GM23338 (cell line): ENCODE measurements at regions not wholly inside any gene's neighbourhood (a gene's known extent, or its start where the extent isn't known, plus 50 kb on each side); places are given as distances from the start of the nearest gene placed in this dataset.

Experiments used
- ATAC-seq: fragments of 200-7000 bp; cut with Tn5 transposase; 3 replicates; pipeline ENCODE4 v1.9.1; 2020
- DNase-seq: peaks from one replicate; pipeline ENCODE4 v3.0.0-alpha.2; 2015; ENCODE audit warnings: low spot score
- H2AFZ ChIP-seq: fragments of 200-600 bp; sonication (generic); 2 replicates; pipeline ENCODE4 v1.8.0; 2016; ENCODE audit warnings: antibody characterized with exemption, mild to moderate bottlenecking, moderate library complexity
- H3F3A ChIP-seq: fragments of 200-600 bp; sonication (generic); replicated peaks from 2 replicates; pipeline ENCODE4 v1.8.0; 2017; ENCODE audit warnings: antibody characterized with exemption, mixed run types, low read depth
- H3K27ac ChIP-seq: fragments of 200-600 bp; sonication (generic); 2 replicates; pipeline ENCODE4 v1.6.1; 2016; ENCODE audit warnings: low read depth
- H3K27me3 ChIP-seq: fragments of 200-600 bp; sonication (generic); 2 replicates; pipeline ENCODE4 v1.8.0; 2016; ENCODE audit warnings: mild to moderate bottlenecking, mixed run types, moderate library complexity; ENCODE audit not compliant: insufficient read depth
- H3K36me3 ChIP-seq: fragments of 200-600 bp; sonication (generic); 2 replicates; pipeline ENCODE4 v1.8.0; 2016; ENCODE audit warnings: mild to moderate bottlenecking; ENCODE audit not compliant: insufficient read depth
- H3K4me1 ChIP-seq: fragments of 200-600 bp; sonication (generic); 2 replicates; pipeline ENCODE4 v1.8.0; 2016; ENCODE audit warnings: mild to moderate bottlenecking, moderate library complexity; ENCODE audit not compliant: insufficient read depth
- H3K4me2 ChIP-seq: fragments of 200-600 bp; sonication (generic); 2 replicates; pipeline ENCODE4 v1.7.1; 2017; ENCODE audit warnings: mixed run types
- H3K4me3 ChIP-seq: fragments of 200-600 bp; sonication (generic); 2 replicates; pipeline ENCODE4 v1.6.1; 2016; ENCODE audit warnings: mixed run types
- H3K79me2 ChIP-seq: fragments of 200-600 bp; sonication (generic); replicated peaks from 2 replicates; pipeline ENCODE4 v1.8.0; 2017; ENCODE audit warnings: mild to moderate bottlenecking; ENCODE audit not compliant: insufficient read depth
- H3K9me2 ChIP-seq: fragments of 200-600 bp; sonication (generic); 2 replicates; pipeline ENCODE4 v1.8.0; 2017; ENCODE audit not compliant: insufficient read depth
- H4K20me1 ChIP-seq: fragments of 200-600 bp; sonication (generic); replicated peaks from 2 replicates; pipeline ENCODE4 v1.8.0; 2017; ENCODE audit warnings: mild to moderate bottlenecking; ENCODE audit not compliant: insufficient read depth
- H3K27ac Mint-ChIP-seq: 2 replicates; pipeline ENCODE4 v1.8.0; 2020; ENCODE audit warnings: inconsistent platforms, mild to moderate bottlenecking, moderate library complexity, mixed read lengths
- H3K27me3 Mint-ChIP-seq: 3 replicates; pipeline ENCODE4 v1.8.0; 2022; ENCODE audit warnings: low read depth, mild to moderate bottlenecking, moderate library complexity, mixed read lengths, inconsistent platforms; ENCODE audit not compliant: insufficient read depth, poor library complexity
- H3K36me3 Mint-ChIP-seq: 3 replicates; pipeline ENCODE4 v1.8.0; 2021; ENCODE audit warnings: low read depth, mild to moderate bottlenecking, inconsistent platforms, moderate library complexity, mixed read lengths
- H3K4me1 Mint-ChIP-seq: 3 replicates; pipeline ENCODE4 v1.8.0; 2020; ENCODE audit warnings: mild to moderate bottlenecking, inconsistent platforms, mixed read lengths
- H3K4me3 Mint-ChIP-seq: 3 replicates; pipeline ENCODE4 v1.8.0; 2021; ENCODE audit warnings: moderate library complexity, mild to moderate bottlenecking, inconsistent platforms, mixed read lengths
- H3K9me3 Mint-ChIP-seq: 3 replicates; pipeline ENCODE4 v1.8.0; 2020; ENCODE audit warnings: moderate library complexity, mild to moderate bottlenecking, inconsistent platforms, mixed read lengths
- CREB1 ChIP-seq: fragments of 250-450 bp; sonication (Bioruptor Pico); IDR thresholded peaks from 2 replicates; pipeline ENCODE4 v1.5.0; 2020; ENCODE audit warnings: low read depth, mild to moderate bottlenecking, moderate library complexity
- EZH2 ChIP-seq: fragments of 200-600 bp; sonication (generic); IDR thresholded peaks from one replicate; pipeline ENCODE4 v1.8.0; 2017; ENCODE audit warnings: antibody characterized with exemption, mild to moderate bottlenecking, low read depth; ENCODE audit not compliant: unreplicated experiment
- EZH2phosphoT487 ChIP-seq: fragments of 200-600 bp; sonication (generic); IDR thresholded peaks from one replicate; pipeline ENCODE4 v1.8.1; 2018; ENCODE audit warnings: antibody characterized with exemption; ENCODE audit not compliant: unreplicated experiment
- JUNB ChIP-seq: IDR thresholded peaks from one replicate; pipeline ENCODE4 v1.6.1; 2016; ENCODE audit warnings: antibody characterized with exemption; ENCODE audit not compliant: unreplicated experiment
- NANOG ChIP-seq: IDR thresholded peaks from 2 replicates; pipeline ENCODE4 v1.6.1; 2016; ENCODE audit warnings: antibody characterized with exemption, borderline replicate concordance
- POLR2AphosphoS5 ChIP-seq: IDR thresholded peaks from 2 replicates; pipeline ENCODE4 v1.6.1; 2016; ENCODE audit warnings: antibody characterized with exemption, low read depth
- ZNF331 ChIP-seq: fragments of 250-450 bp; sonication (Bioruptor Pico); IDR thresholded peaks from 2 replicates; pipeline ENCODE4 v1.5.0; 2020; ENCODE audit warnings: low read depth, mild to moderate bottlenecking, moderate library complexity
- TF ChIP-seq, protein P1 (sequence below): IDR thresholded peaks from one replicate; pipeline ENCODE4 v1.6.1; 2018; ENCODE audit warnings: antibody characterized with exemption; ENCODE audit not compliant: unreplicated experiment
- TF ChIP-seq, protein P2 (sequence below): fragments of 250-450 bp; sonication (Bioruptor Pico); IDR thresholded peaks from 2 replicates; pipeline ENCODE4 v1.5.0; 2020; ENCODE audit warnings: mild to moderate bottlenecking, moderate library complexity
- TF ChIP-seq, protein P3 (sequence below), 2 experiments: fragments of 200-600 bp in 1 of 2; sonication (generic) in 1 of 2; conservative IDR thresholded peaks; 2 replicates each; pipeline versions ENCODE4 v1.5.1 to v1.6.1; 2016 to 2017; ENCODE audit warnings: antibody characterized with exemption in 2 of 2, low read depth in 2 of 2, mild to moderate bottlenecking in 2 of 2, moderate library complexity in 1 of 2
- TF ChIP-seq, protein P4 (sequence below): IDR thresholded peaks from 2 replicates; pipeline ENCODE4 v1.6.1; 2016; ENCODE audit warnings: antibody characterized with exemption

DNA sequence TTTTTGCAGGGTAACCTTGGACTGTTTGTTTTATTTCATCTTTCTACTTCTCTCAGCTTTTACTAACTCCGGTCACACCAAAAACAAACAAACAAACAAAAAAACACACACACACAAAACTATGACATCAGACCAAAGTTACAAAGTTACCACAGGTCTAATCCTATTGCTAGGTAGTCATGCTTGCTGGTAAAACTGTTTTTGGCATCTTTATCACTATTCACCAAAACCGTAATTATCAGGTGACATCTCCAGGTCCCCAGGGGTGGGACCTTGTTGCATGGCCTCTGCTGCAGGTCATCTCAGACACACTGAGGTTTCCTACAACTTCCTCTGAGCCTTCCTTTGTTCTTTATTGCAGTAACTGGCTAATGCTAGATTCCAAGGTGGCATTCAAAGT lies 162.3 kb downstream of the ABCA8 start (continued):
- TF ChIP-seq, protein P1, sequence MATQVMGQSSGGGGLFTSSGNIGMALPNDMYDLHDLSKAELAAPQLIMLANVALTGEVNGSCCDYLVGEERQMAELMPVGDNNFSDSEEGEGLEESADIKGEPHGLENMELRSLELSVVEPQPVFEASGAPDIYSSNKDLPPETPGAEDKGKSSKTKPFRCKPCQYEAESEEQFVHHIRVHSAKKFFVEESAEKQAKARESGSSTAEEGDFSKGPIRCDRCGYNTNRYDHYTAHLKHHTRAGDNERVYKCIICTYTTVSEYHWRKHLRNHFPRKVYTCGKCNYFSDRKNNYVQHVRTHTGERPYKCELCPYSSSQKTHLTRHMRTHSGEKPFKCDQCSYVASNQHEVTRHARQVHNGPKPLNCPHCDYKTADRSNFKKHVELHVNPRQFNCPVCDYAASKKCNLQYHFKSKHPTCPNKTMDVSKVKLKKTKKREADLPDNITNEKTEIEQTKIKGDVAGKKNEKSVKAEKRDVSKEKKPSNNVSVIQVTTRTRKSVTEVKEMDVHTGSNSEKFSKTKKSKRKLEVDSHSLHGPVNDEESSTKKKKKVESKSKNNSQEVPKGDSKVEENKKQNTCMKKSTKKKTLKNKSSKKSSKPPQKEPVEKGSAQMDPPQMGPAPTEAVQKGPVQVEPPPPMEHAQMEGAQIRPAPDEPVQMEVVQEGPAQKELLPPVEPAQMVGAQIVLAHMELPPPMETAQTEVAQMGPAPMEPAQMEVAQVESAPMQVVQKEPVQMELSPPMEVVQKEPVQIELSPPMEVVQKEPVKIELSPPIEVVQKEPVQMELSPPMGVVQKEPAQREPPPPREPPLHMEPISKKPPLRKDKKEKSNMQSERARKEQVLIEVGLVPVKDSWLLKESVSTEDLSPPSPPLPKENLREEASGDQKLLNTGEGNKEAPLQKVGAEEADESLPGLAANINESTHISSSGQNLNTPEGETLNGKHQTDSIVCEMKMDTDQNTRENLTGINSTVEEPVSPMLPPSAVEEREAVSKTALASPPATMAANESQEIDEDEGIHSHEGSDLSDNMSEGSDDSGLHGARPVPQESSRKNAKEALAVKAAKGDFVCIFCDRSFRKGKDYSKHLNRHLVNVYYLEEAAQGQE, result no peak

DNA sequence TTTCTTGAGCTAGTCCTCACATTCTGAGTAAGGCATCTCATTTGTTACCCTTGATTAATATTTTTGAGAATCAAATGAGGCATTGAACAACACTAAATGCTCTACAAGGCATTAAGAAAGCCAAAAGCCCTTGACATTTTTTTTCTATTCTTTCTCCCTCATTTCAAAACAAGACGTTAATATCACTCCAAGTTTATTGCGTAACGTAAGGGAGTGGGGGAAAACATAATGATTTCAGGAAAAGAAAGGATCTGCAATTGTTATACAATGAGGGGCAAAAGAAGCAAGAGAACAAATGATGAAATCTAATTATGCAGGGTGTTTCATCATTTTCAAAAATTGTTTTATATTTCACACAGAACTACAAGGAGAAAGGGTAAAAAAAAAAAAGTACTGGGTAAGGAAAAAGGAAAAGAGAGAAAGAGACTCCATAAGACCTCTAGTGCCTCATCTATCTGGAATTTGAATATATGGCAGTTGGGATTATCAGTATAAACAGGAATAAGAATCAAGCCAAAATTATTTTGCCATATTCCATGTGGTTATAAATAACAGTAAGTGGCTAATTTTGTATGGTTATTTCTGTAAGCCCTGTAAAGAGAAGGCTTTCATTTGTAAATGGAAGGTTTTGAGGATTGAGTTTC lies 163.0 kb downstream of the ABCA8 start:
- no peak overlapping the region for H3K4me3 Mint-ChIP-seq
- peaks cover 12% of the 10 kb centered on the region for H3K9me3 Mint-ChIP-seq
- TF ChIP-seq POLR2AphosphoS5, result no peak
- no peak for TF ChIP-seq ZNF331 (CRISPR knock-in tag)
- no peak for TF ChIP-seq EZH2
- no peak for TF ChIP-seq NANOG
- no peak for TF ChIP-seq EZH2phosphoT487
- TF ChIP-seq, protein P2, sequence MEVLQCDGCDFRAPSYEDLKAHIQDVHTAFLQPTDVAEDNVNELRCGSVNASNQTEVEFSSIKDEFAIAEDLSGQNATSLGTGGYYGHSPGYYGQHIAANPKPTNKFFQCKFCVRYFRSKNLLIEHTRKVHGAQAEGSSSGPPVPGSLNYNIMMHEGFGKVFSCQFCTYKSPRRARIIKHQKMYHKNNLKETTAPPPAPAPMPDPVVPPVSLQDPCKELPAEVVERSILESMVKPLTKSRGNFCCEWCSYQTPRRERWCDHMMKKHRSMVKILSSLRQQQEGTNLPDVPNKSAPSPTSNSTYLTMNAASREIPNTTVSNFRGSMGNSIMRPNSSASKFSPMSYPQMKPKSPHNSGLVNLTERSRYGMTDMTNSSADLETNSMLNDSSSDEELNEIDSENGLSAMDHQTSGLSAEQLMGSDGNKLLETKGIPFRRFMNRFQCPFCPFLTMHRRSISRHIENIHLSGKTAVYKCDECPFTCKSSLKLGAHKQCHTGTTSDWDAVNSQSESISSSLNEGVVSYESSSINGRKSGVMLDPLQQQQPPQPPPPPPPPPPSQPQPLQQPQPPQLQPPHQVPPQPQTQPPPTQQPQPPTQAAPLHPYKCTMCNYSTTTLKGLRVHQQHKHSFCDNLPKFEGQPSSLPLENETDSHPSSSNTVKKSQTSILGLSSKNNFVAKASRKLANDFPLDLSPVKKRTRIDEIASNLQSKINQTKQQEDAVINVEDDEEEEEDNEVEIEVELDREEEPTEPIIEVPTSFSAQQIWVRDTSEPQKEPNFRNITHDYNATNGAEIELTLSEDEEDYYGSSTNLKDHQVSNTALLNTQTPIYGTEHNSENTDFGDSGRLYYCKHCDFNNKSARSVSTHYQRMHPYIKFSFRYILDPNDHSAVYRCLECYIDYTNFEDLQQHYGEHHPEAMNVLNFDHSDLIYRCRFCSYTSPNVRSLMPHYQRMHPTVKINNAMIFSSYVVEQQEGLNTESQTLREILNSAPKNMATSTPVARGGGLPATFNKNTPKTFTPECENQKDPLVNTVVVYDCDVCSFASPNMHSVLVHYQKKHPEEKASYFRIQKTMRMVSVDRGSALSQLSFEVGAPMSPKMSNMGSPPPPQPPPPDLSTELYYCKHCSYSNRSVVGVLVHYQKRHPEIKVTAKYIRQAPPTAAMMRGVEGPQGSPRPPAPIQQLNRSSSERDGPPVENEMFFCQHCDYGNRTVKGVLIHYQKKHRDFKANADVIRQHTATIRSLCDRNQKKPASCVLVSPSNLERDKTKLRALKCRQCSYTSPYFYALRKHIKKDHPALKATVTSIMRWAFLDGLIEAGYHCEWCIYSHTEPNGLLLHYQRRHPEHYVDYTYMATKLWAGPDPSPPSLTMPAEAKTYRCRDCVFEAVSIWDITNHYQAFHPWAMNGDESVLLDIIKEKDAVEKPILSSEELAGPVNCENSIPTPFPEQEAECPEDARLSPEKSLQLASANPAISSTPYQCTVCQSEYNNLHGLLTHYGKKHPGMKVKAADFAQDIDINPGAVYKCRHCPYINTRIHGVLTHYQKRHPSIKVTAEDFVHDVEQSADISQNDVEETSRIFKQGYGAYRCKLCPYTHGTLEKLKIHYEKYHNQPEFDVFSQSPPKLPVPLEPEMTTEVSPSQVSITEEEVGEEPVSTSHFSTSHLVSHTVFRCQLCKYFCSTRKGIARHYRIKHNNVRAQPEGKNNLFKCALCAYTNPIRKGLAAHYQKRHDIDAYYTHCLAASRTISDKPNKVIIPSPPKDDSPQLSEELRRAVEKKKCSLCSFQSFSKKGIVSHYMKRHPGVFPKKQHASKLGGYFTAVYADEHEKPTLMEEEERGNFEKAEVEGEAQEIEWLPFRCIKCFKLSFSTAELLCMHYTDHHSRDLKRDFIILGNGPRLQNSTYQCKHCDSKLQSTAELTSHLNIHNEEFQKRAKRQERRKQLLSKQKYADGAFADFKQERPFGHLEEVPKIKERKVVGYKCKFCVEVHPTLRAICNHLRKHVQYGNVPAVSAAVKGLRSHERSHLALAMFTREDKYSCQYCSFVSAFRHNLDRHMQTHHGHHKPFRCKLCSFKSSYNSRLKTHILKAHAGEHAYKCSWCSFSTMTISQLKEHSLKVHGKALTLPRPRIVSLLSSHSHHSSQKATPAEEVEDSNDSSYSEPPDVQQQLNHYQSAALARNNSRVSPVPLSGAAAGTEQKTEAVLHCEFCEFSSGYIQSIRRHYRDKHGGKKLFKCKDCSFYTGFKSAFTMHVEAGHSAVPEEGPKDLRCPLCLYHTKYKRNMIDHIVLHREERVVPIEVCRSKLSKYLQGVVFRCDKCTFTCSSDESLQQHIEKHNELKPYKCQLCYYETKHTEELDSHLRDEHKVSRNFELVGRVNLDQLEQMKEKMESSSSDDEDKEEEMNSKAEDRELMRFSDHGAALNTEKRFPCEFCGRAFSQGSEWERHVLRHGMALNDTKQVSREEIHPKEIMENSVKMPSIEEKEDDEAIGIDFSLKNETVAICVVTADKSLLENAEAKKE, result no peak
- no peak for TF ChIP-seq JUNB
- TF ChIP-seq, protein P3, sequence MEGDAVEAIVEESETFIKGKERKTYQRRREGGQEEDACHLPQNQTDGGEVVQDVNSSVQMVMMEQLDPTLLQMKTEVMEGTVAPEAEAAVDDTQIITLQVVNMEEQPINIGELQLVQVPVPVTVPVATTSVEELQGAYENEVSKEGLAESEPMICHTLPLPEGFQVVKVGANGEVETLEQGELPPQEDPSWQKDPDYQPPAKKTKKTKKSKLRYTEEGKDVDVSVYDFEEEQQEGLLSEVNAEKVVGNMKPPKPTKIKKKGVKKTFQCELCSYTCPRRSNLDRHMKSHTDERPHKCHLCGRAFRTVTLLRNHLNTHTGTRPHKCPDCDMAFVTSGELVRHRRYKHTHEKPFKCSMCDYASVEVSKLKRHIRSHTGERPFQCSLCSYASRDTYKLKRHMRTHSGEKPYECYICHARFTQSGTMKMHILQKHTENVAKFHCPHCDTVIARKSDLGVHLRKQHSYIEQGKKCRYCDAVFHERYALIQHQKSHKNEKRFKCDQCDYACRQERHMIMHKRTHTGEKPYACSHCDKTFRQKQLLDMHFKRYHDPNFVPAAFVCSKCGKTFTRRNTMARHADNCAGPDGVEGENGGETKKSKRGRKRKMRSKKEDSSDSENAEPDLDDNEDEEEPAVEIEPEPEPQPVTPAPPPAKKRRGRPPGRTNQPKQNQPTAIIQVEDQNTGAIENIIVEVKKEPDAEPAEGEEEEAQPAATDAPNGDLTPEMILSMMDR (conservative IDR thresholded peaks at IDR 0.05; ENCODE audit: low read depth in 2 of 2), result no peak
- no peak for TF ChIP-seq CREB1 (CRISPR knock-in tag)
- TF ChIP-seq, protein P4, sequence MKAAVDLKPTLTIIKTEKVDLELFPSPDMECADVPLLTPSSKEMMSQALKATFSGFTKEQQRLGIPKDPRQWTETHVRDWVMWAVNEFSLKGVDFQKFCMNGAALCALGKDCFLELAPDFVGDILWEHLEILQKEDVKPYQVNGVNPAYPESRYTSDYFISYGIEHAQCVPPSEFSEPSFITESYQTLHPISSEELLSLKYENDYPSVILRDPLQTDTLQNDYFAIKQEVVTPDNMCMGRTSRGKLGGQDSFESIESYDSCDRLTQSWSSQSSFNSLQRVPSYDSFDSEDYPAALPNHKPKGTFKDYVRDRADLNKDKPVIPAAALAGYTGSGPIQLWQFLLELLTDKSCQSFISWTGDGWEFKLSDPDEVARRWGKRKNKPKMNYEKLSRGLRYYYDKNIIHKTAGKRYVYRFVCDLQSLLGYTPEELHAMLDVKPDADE, result no peak
- Histone ChIP-seq H3K4me2 (peak overlapping the region; percentile 22; the same call in 1 of the 2 replicates), H3F3A (no peaks in the 10 kb centered on the region), H3K4me1 (peaks cover 31% of the 10 kb centered on the region), H3K27me3 (no peaks in the 10 kb centered on the region), H3K9me2 (peaks cover 6% of the 10 kb centered on the region; the same call in 1 of the 2 replicates), H3K27ac (no peak overlapping the region), H4K20me1 (no peaks in the 10 kb centered on the region), H2AFZ (no peak overlapping the region), H3K4me3 (no peak overlapping the region), H3K79me2 (no peaks in the 10 kb centered on the region), H3K36me3 (no peaks in the 10 kb centered on the region)
- peaks cover 3% of the 10 kb centered on the region; the same call in 2 of the 3 replicates for H3K36me3 Mint-ChIP-seq
- H3K27ac Mint-ChIP-seq, result peak overlapping the region; percentile 25; the same call in 1 of the 2 replicates
- peaks cover 8% of the 10 kb centered on the region for H3K27me3 Mint-ChIP-seq
- ATAC-seq (no peak), DNase-seq (no peak)
- peaks cover 25% of the 10 kb centered on the region for H3K4me1 Mint-ChIP-seq
